ENCODE measurements at regions not wholly inside any gene's neighbourhood (a gene's known extent, or its start where the extent isn't known, plus 50 kb on each side); places are given as distances from the start of the nearest gene placed in this dataset.

GRCh38 chr2:228867406-228867805 lies 403.7 kb downstream of the PID1 start:
- H3K9ac ChIP-seq (ENCODE audit: low read length): no peak overlapping the region
- no peak overlapping the region for H3K4me3 ChIP-seq (ENCODE audit: insufficient read depth, low read length, poor library complexity, severe bottlenecking)
- no peak overlapping the region for H2AFZ ChIP-seq (ENCODE audit: low read depth, low read length, severe bottlenecking)
- no peaks in the 10 kb centered on the region for H3K79me2 ChIP-seq (ENCODE audit: insufficient read depth, low read length)
- no peaks in the 10 kb centered on the region for H3K27me3 ChIP-seq (ENCODE audit: low read length)
- no peak overlapping the region for H3K27ac ChIP-seq (ENCODE audit: low read depth, low read length)
- no peak overlapping the region for H3K4me2 ChIP-seq (ENCODE audit: low read depth, low read length, poor library complexity, severe bottlenecking)
- H3F3A ChIP-seq (ENCODE audit: insufficient read depth): no peaks in the 10 kb centered on the region
- H3K36me3 ChIP-seq (ENCODE audit: low read length): no peaks in the 10 kb centered on the region
- no peaks in the 10 kb centered on the region for H3K9me3 ChIP-seq (ENCODE audit: insufficient read depth, low read length)
- H4K20me1 ChIP-seq (ENCODE audit: low read depth, low read length): no peaks in the 10 kb centered on the region
- TF ChIP-seq EZH2phosphoT487 (conservative IDR thresholded peaks at IDR 0.05; ENCODE audit: low read length) (no peak), CTCF (IDR thresholded peaks at IDR 0.05; ENCODE audit: insufficient read depth, low read length, poor library complexity, severe bottlenecking) (no peak)
- no peaks in the 10 kb centered on the region for H3K9me2 ChIP-seq (replicated peaks; ENCODE audit: insufficient read depth, low read length)

- no peaks in the 10 kb centered on the region for H3K79me2 ChIP-seq (ENCODE audit: insufficient read depth, low read length)
- no peaks in the 10 kb centered on the region for H3K9me2 ChIP-seq (replicated peaks; ENCODE audit: insufficient read depth, low read length)
- H4K20me1 ChIP-seq (ENCODE audit: low read depth, low read length): no peaks in the 10 kb centered on the region
- H3K36me3 ChIP-seq (ENCODE audit: low read length): no peaks in the 10 kb centered on the region
- no peak overlapping the region for H2AFZ ChIP-seq (ENCODE audit: low read depth, low read length, severe bottlenecking)
- no peak overlapping the region for H3K9ac ChIP-seq (ENCODE audit: low read length)
- no peak for TF ChIP-seq CTCF (IDR thresholded peaks at IDR 0.05; ENCODE audit: insufficient read depth, low read length, poor library complexity, severe bottlenecking)
- no peak for TF ChIP-seq EZH2phosphoT487 (conservative IDR thresholded peaks at IDR 0.05; ENCODE audit: low read length)
- no peak overlapping the region for H3K4me2 ChIP-seq (ENCODE audit: low read depth, low read length, poor library complexity, severe bottlenecking)
- H3K27me3 ChIP-seq (ENCODE audit: low read length): no peaks in the 10 kb centered on the region
- no peaks in the 10 kb centered on the region for H3K9me3 ChIP-seq (ENCODE audit: insufficient read depth, low read length)
- H3K4me3 ChIP-seq (ENCODE audit: insufficient read depth, low read length, poor library complexity, severe bottlenecking): no peak overlapping the region
- H3K27ac ChIP-seq (ENCODE audit: low read depth, low read length): no peak overlapping the region
- no peaks in the 10 kb centered on the region for H3F3A ChIP-seq (ENCODE audit: insufficient read depth)
Observed at GRCh38 chr2:228866781-228867180, 404.3 kb downstream of the PID1 start.

- no peak overlapping the region for H3K9ac ChIP-seq (ENCODE audit: low read length)
- no peaks in the 10 kb centered on the region for H4K20me1 ChIP-seq (ENCODE audit: low read depth, low read length)
- H3F3A ChIP-seq (ENCODE audit: insufficient read depth): no peaks in the 10 kb centered on the region
- TF ChIP-seq EZH2phosphoT487 (conservative IDR thresholded peaks at IDR 0.05; ENCODE audit: low read length): no peak
- no peak for TF ChIP-seq CTCF (IDR thresholded peaks at IDR 0.05; ENCODE audit: insufficient read depth, low read length, poor library complexity, severe bottlenecking)
- no peak overlapping the region for H3K4me2 ChIP-seq (ENCODE audit: low read depth, low read length, poor library complexity, severe bottlenecking)
- no peaks in the 10 kb centered on the region for H3K9me2 ChIP-seq (replicated peaks; ENCODE audit: insufficient read depth, low read length)
- H3K27me3 ChIP-seq (ENCODE audit: low read length): no peaks in the 10 kb centered on the region
- no peak overlapping the region for H3K4me3 ChIP-seq (ENCODE audit: insufficient read depth, low read length, poor library complexity, severe bottlenecking)
- no peaks in the 10 kb centered on the region for H3K79me2 ChIP-seq (ENCODE audit: insufficient read depth, low read length)
- H2AFZ ChIP-seq (ENCODE audit: low read depth, low read length, severe bottlenecking): no peak overlapping the region
- H3K27ac ChIP-seq (ENCODE audit: low read depth, low read length): no peak overlapping the region
- no peaks in the 10 kb centered on the region for H3K36me3 ChIP-seq (ENCODE audit: low read length)
- no peaks in the 10 kb centered on the region for H3K9me3 ChIP-seq (ENCODE audit: insufficient read depth, low read length)
Observed at GRCh38 chr2:228866044-228866443, 405.0 kb downstream of the PID1 start.
